DMS 273 (cell line): ENCODE measurements at regions not wholly inside any gene's neighbourhood (a gene's known extent, or its start where the extent isn't known, plus 50 kb on each side); places are given as distances from the start of the nearest gene placed in this dataset.

Experiments used
- DNase-seq: peaks from one replicate; lab custom pipeline; 2025; ENCODE audit not compliant: unreplicated experiment; lab: John Stamatoyannopoulos, UW

DNA sequence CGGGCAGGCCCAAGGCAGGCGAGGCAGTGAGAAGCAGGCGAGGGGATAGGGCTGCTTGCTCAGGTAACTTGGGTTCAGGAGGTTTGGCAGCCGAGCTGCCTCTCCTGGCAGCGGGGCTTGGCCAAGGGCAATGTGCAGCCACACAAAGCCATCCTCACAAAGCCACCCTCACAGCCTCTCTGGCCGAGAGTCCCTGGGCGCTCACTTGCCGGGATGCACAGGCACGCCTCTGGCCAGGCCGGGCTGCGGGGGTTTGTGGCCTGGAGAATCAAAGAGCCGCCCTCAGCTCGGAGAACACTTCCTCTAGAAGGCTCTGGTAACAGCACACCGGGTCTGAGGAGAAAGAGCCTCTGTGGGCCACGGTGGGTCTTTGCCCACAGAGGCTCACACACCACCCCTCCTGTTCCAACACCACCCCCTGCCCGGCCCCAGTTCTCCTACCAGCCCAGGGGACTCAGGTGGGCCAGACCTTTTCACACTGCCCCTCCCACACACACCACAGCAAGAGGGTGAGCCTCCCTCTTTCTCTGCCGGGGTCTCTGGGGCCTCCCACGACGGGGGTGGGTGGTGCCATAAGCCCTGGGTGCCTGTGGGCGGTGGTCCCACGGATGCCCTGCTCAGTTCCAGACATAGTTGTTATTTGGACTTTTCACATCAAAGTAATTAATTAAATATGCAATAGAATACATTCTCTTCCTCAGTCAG is 186.9 kb downstream of the ZFP36L2 start:
- no peak for DNase-seq

DNA sequence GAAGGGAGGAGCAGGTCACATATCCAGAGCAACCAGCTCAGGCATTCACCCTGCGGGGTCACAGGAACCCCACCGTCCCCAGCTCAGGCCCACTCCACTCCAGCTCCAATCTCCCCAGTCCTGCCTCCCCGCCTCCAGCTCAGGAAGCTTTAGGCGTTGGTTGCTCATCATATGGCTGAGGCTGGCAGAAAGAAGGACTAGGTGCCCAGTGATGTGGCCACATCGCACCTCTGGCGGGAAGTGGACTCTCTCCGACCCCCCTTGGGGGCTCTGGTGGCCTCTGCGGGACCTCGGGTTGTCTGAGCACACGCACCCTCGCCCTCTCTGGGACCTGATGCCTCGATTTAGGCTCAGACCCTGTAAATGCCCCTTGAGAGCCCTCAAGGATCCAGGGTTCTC is 187.7 kb downstream of the ZFP36L2 start:
- no peak for DNase-seq

- no peak for DNase-seq
Observed at GRCh38 chr2:43038034-43038695, 188.2 kb downstream of the ZFP36L2 start.

DNA sequence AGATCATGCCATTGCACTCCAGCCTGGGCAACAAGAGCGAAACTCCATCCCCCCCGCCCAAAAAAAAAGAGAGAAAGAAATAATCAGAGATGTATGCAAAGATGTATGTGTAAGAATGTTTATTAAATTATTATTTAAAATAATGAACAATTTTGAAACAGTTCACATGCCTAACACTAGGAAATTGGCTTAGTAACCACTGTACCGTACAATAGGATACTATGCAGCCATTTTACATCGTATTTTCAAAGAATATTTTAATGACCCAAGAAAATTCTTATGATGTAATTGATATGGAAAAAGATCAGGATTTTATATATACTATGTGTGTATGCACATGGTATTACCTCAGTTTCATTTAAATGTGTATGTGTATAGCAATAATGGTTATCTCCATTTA is 190.5 kb downstream of the ZFP36L2 start:
- no peak for DNase-seq

DNA sequence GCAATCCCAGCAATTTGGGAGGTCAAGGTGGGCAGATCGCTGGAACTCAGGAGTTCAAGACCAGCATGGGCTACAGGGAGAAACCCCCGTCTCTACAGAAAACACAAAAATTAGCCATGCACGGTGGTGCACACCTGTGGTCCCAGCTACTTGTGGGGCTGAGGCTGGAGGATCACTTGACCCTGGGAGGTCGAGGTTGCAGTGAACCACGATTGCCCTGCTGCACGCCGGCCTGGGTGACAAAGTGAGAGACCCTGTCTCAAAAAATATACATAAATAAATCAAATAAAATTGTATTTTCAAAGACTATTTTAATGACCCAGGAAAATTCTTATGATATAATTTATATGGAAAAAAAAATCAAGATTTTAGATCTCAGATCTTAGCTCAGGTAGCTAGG is 191.5 kb downstream of the ZFP36L2 start:
- no peak for DNase-seq

GRCh38 chr2:43034242-43034619 is 192.2 kb downstream of the ZFP36L2 start:
- DNase-seq = no peak

- DNase-seq = no peak
Observed at GRCh38 chr2:43033466-43034241, 192.8 kb downstream of the ZFP36L2 start.

- DNase-seq = no peak
Observed at GRCh38 chr2:43033016-43033270, 193.5 kb downstream of the ZFP36L2 start.

GRCh38 chr2:43032213-43033015 is 194.0 kb downstream of the ZFP36L2 start:
- DNase-seq = no peak

DNA sequence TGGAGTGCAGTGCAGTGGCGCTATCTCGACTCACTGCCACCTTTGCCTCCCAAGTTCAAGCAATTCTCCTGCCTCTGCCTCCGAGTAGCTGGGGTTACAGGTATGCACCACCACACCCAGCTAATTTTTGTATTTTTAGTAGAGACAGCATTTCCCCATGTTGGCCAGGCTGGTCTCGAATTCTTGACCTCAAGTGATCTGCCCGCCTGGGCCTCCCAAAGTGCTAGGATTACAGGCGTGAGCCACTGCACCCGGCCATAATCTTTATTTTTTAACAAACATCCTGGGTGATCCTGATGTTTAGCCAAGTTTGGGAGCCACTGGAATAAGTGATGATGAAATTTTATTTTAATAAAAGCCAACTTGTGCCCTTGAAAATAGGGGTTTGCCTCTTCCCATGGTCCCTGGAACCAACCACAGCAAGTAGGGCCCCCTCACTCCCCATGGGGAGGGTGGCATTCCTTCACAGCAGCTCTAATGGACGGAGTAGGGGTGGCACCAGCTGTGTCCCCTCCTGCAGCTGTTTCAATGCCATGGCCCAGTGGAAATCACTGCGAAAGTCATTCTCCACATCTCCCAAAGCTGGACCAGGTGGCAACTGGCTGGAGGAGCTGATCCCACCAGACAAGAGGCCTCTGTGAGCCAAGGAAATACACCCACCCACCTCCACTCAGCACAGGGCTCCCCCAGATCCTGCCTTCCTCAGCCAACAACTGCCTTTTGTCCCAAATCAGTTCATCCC is 194.8 kb downstream of the ZFP36L2 start:
- no peak for DNase-seq

GRCh38 chr2:43030551-43031307 is 195.7 kb downstream of the ZFP36L2 start:
- DNase-seq = no peak

GRCh38 chr2:43029186-43029585 is 197.2 kb downstream of the ZFP36L2 start:
- DNase-seq = no peak

GRCh38 chr2:43028188-43028587 is 198.2 kb downstream of the ZFP36L2 start:
- DNase-seq = no peak

DNA sequence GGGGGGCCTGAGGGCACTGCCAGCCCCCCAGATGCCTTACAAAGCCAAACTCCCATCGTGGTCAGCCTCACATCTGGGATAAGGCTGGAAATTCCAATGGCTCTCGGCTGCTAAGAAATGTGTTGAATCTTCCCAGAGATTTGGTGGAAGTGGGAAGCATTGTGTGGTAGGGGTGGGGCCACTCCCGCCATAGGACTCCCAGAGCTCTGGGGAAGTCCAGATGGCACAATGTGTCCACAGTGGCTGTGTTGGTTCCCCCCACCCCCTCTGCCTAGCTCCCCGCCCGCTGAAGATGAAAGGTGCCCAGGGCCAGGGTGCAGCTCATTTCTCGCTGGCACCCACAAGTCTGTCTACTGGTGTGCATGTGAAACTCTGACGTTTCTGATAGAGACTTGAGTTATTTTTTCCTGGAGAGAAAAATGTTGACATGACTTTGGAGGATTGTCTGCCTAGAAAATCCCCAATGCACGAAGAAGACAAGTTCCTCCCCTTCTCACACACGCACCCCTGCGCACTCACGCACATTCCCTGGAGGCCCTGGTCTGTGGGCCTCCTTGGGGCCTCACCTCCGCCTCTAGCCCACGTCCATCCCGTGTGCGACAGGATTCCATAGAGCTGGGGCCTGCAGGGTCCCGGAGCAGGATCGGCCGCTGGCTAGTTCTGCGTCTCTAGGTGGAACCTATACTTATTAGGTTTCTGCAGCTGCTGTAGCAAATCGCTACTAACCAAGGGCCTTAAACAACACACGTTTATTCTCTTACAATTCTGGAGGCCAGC is 199.1 kb downstream of the ZFP36L2 start:
- DNase-seq = no peak

DNA sequence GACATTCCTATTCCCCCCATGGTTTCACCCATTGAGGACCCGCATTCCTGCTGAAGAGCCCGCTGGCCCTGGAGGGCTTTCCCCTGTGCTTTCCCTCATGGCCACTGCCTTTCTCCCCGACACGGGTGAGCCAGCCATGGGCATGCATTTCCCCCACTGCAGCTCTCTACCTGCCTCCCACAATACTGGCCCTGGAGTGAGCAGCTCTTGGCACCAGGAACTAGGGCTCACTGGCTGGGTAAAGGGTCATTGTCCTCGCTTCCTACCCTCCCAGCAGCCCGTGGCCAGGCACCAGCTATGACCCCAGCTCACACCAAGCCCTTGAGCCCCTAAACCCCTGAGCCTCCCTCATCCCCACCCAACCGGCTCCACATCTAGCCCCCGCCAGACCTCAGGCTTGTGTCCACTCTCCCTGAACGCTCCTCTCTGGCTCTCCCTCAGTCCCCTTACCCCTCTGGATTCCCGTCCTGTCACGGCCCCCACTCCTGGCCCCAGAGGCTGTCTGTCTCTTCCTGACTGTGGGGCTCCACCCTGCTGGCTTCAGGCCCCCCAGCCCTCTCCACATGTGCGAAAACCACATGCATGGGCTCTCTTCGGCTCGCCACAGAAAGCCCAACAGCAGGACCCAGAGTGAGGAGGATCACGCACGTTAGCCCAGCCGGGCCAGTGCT is 199.8 kb downstream of the ZFP36L2 start:
- DNase-seq = no peak

DNA sequence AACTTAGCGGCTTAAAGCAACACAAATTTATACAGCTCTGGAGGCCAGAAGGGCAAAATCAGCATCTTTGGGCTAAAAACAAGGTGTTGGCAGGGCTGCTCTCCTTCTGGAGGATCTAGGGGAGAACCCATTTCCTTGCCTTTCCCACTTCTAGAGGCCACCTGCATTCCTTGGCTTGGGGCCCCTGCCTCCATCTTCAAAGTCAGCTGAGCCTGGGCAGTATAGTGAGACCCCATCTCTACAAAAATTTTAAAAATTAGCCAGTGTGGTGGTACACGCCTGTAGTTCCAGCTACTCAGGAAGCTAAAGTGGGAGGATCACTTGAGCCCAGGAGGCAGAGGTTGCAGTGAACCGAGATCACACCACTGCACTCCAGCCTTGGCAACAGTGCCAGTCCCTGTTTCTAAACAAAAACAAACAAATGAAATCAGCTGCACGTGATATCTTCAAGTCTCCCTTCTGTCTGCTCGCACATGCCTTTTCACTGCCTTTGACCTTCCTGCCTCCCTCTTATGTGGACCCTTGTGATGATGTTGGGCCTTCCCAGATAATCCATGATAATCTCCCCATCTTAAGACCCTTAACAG is 200.6 kb downstream of the ZFP36L2 start:
- DNase-seq = no peak

DNA sequence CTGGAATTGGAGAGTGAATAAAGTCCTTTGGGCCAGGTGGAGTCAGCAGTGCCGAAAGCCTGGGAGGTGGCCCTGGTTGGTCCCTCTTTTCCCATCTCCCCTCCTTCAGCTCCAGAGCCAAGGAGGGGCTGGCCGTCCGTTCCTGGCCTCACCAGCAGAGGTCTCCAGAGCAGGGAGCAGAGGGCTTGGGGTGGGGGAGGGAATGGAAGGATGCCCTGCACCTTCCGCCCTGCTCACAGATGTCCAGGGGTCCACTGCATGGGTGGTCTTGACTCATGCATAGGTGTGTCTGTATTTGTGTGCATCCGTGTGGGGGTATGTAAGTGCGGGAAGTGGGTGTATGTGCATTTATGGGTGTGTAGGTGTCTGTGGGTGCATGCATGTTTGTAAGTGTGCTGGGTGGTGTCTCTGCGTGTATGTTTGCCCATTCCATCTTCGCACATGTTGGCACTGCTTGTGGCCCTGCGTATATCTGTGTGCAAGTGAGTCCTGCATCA is 201.8 kb downstream of the ZFP36L2 start:
- peak; percentile 75 for DNase-seq

- no peak for DNase-seq
Observed at GRCh38 chr2:43023791-43024514, 202.5 kb downstream of the ZFP36L2 start.
